Endothelial cell of umbilical vein (primary cell): ENCODE measurements at regions not wholly inside any gene's neighbourhood (a gene's known extent, or its start where the extent isn't known, plus 50 kb on each side); places are given as distances from the start of the nearest gene placed in this dataset.

Source experiments
- BruUV-seq: library from RNA; stranded (reverse); fragments of 400-500 nt; replicated peaks from 2 replicates; lab custom pipeline; 2021; lab: Mats Ljungman, UMichigan
- CTCF ChIA-PET: fragments of 300-600, 350-600 bp; sonication (Branson Sonifier 250); formaldehyde crosslinking; loops from one replicate; lab custom pipeline; 2021; ENCODE audit warnings: antibody characterized with exemption, inconsistent platforms; lab: Charles Lee
- POLR2A ChIA-PET: fragments of 300-600, 350-600 bp; sonication (Branson Sonifier 250); formaldehyde crosslinking; loops from one replicate; lab custom pipeline; 2021; ENCODE audit warnings: antibody characterized with exemption, inconsistent platforms; lab: Charles Lee
- DNase-seq: peaks from one replicate; pipeline ENCODE4 v3.0.0-alpha.2; 2011; ENCODE audit warnings: low read depth, low spot score
- FAIRE-seq: peaks from 2 replicates; lab custom pipeline; 2011; peaks lifted over from hg19 to GRCh38; lab: Jason Lieb, UNC
- H2AFZ ChIP-seq: 2 replicates; pipeline ENCODE4 v1.6.0; 2012; ENCODE audit warnings: low read depth, low read length, control low read depth, inconsistent platforms
- H3K27ac ChIP-seq: 2 replicates; pipeline ENCODE4 v1.5.1; 2011; ENCODE audit warnings: low read depth, mild to moderate bottlenecking, control low read depth, low read length, moderate library complexity; ENCODE audit not compliant: insufficient read depth
- H3K27me3 ChIP-seq, 2 experiments: 2 replicates each; pipeline versions ENCODE4 v1.6.0 to v1.6.1; 2011; ENCODE audit warnings: low read length in 2 of 2, mixed read lengths in 1 of 2; ENCODE audit not compliant: control insufficient read depth in 2 of 2, insufficient read depth in 2 of 2
- H3K36me3 ChIP-seq, 2 experiments: 2 replicates in 1 of 2; 3 replicates in 1 of 2; pipeline ENCODE4 v1.5.1; 2011; ENCODE audit warnings: low read length in 2 of 2, mild to moderate bottlenecking in 1 of 2, moderate library complexity in 1 of 2; ENCODE audit not compliant: control insufficient read depth in 2 of 2, insufficient read depth in 2 of 2; ENCODE audit errors: extremely low read depth in 1 of 2
- H3K4me1 ChIP-seq: 3 replicates; pipeline ENCODE4 v1.5.1; 2011; ENCODE audit warnings: mild to moderate bottlenecking, low read length; ENCODE audit not compliant: control insufficient read depth, insufficient read depth; ENCODE audit errors: extremely low read depth
- H3K4me2 ChIP-seq: 2 replicates; pipeline ENCODE4 v1.6.1; 2011; ENCODE audit warnings: low read length, control low read depth, mixed read lengths; ENCODE audit not compliant: insufficient read depth
- H3K4me3 ChIP-seq, 3 experiments: fragments of 200-600 bp in 1 of 3; sonication (generic), shearing (Covaris generic) in 1 of 3; replicated peaks in 1 of 3; 2 replicates each; pipeline ENCODE4 v1.5.1; 2011 to 2016; ENCODE audit warnings: control low read depth in 3 of 3, low read length in 3 of 3, mild to moderate bottlenecking in 2 of 3, inconsistent platforms in 1 of 3, low read depth in 1 of 3, moderate library complexity in 1 of 3; ENCODE audit not compliant: insufficient read depth in 1 of 3
- H3K79me2 ChIP-seq: 2 replicates; pipeline ENCODE4 v1.6.0; 2012; ENCODE audit warnings: low read length, inconsistent platforms; ENCODE audit not compliant: control insufficient read depth, insufficient read depth
- H3K9ac ChIP-seq: replicated peaks from 2 replicates; pipeline ENCODE3; 2011; ENCODE audit warnings: low read length, control low read depth; ENCODE audit not compliant: insufficient read depth; ENCODE audit errors: extremely low read depth
- H3K9me1 ChIP-seq: replicated peaks from 3 replicates; pipeline ENCODE4 v1.6.0; 2011; ENCODE audit warnings: mild to moderate bottlenecking, low read length; ENCODE audit not compliant: control insufficient read depth, insufficient read depth; ENCODE audit errors: extremely low read depth
- H3K9me3 ChIP-seq: replicated peaks from 2 replicates; pipeline ENCODE4 v1.5.1; 2012; ENCODE audit warnings: low read length, inconsistent platforms; ENCODE audit not compliant: control insufficient read depth, insufficient read depth
- H4K20me1 ChIP-seq: replicated peaks from 2 replicates; pipeline ENCODE3; 2011; ENCODE audit warnings: mild to moderate bottlenecking, low read length; ENCODE audit not compliant: control insufficient read depth, insufficient read depth; ENCODE audit errors: extremely low read depth
- CTCF ChIP-seq, 2 donors: IDR thresholded peaks; 1 replicate in 1 of 2; 2 replicates in 1 of 2; pipeline ENCODE4 v1.5.1; 2011; ENCODE audit warnings: low read length in 2 of 2, mild to moderate bottlenecking in 2 of 2, moderate library complexity in 2 of 2, control low read depth in 1 of 2, inconsistent platforms in 1 of 2, low read depth in 1 of 2; ENCODE audit not compliant: insufficient read depth in 1 of 2; ENCODE audit errors: extremely low read depth in 1 of 2
- EZH2 ChIP-seq: IDR thresholded peaks from 2 replicates; pipeline ENCODE4 v1.6.1; 2012; ENCODE audit warnings: borderline replicate concordance, low read depth, mild to moderate bottlenecking, moderate library complexity, low read length, inconsistent platforms; ENCODE audit not compliant: severe bottlenecking
- FOS ChIP-seq: IDR thresholded peaks from 2 replicates; pipeline ENCODE4 v1.6.1; 2011; ENCODE audit warnings: mild to moderate bottlenecking, low read length, moderate library complexity, borderline replicate concordance; ENCODE audit not compliant: insufficient read depth
- GATA2 ChIP-seq: IDR thresholded peaks from 2 replicates; pipeline ENCODE4 v1.7.0; 2011; ENCODE audit warnings: low read depth, mild to moderate bottlenecking, moderate library complexity, mixed read lengths, low read length; ENCODE audit not compliant: insufficient read length, insufficient read depth
- JUN ChIP-seq: IDR thresholded peaks from 2 replicates; pipeline ENCODE4 v1.6.1; 2011; ENCODE audit warnings: borderline replicate concordance, low read depth; ENCODE audit not compliant: insufficient read length, insufficient read depth
- MAX ChIP-seq: IDR thresholded peaks from 2 replicates; pipeline ENCODE4 v1.6.1; 2011; ENCODE audit not compliant: insufficient read depth, insufficient read length
- MYC ChIP-seq: IDR thresholded peaks from one replicate; pipeline ENCODE4 v1.6.1; 2011; ENCODE audit warnings: mild to moderate bottlenecking, low read depth, low read length
- POLR2A ChIP-seq: IDR thresholded peaks from 2 replicates; pipeline ENCODE4 v1.6.1; 2012; ENCODE audit warnings: low read depth, mild to moderate bottlenecking, control low read depth, low read length
- POLR2AphosphoS5 ChIP-seq: IDR thresholded peaks from 2 replicates; pipeline ENCODE4 v1.6.1; 2012; ENCODE audit warnings: low read depth, mild to moderate bottlenecking, control low read depth, low read length, moderate library complexity; ENCODE audit not compliant: insufficient read depth
- dilution Hi-C: fragments of 300-500 bp; cut with MboI; formaldehyde crosslinking; loops from one replicate; pipeline ENCODE4 v1.15.0; 2019; ENCODE audit warnings: low sequenced_read_pairs; ENCODE audit not compliant: extremely low pct_ligation_motif_present
- intact Hi-C: fragments of 100-400 bp; cut with micrococcal nuclease; formaldehyde crosslinking; loops from one replicate; pipeline ENCODE4 v1.10.0; 2022

- no TSS peak for BruUV-seq
- no peaks in the 10 kb centered on the region for H3K9me1 ChIP-seq
- ChIA-PET CTCF (no interaction called here), POLR2A (no interaction called here)
- H4K20me1 ChIP-seq, result no peaks in the 10 kb centered on the region
- no peak overlapping the region for H3K4me2 ChIP-seq
- H3K9ac ChIP-seq, result no peak overlapping the region
- H3K79me2 ChIP-seq, result no peaks in the 10 kb centered on the region
- H2AFZ ChIP-seq, result no peak overlapping the region
- H3K27me3 ChIP-seq, result no peaks in the 10 kb centered on the region
- no peak overlapping the region for H3K4me3 ChIP-seq
- FAIRE-seq, result no peak
- H3K27ac ChIP-seq, result no peak overlapping the region
- H3K36me3 ChIP-seq, result no peaks in the 10 kb centered on the region
- intact Hi-C loops, result loop anchor here (5.0 kb wide), 1 partner anchor 181 kb away; no protein-coding TSS in a partner anchor
- no peak for TF ChIP-seq MAX
- no peak for TF ChIP-seq FOS
- TF ChIP-seq MYC, result no peak
- TF ChIP-seq JUN, result no peak
- TF ChIP-seq POLR2A, result no peak
- TF ChIP-seq POLR2AphosphoS5, result no peak
- TF ChIP-seq EZH2, result no peak
- no peak for TF ChIP-seq CTCF (IDR thresholded peaks at IDR 0.05; ENCODE audit: extremely low read depth in 1 of 2, insufficient read depth in 1 of 2, low read depth in 1 of 2, low read length in 2 of 2)
- no peak for TF ChIP-seq GATA2
- dilution Hi-C loops, result no loop called here
- H3K4me1 ChIP-seq, result peaks cover 22% of the 10 kb centered on the region
- no peak for DNase-seq
- H3K9me3 ChIP-seq, result no peaks in the 10 kb centered on the region
Measured at GRCh38 chr6:75020971-75021370, 184.9 kb downstream of the COL12A1 start.
